ENCODE measurements at regions not wholly inside any gene's neighbourhood (a gene's known extent, or its start where the extent isn't known, plus 50 kb on each side); places are given as distances from the start of the nearest gene placed in this dataset.

DNA sequence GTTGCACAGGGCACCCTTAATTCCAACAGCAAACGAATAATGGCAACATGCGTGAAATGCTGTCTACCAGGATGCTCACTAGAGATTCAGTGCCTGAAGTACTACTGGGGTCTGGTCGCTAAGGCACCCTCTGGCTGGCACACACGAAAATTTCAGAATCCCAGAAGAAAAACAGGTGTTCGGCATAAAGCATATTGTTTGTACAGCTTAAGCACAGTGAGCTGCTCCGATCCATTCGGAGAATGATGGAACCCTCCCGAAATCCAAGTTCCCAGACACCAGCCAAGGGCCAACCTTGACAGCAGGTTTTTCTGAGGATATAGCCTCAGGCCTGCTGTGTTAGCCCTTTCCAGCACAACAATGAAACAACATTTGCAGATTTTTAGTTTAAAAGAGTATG, 61.4 kb upstream of the ALDH1B1 start:
- TF ChIP-seq, protein P1, sequence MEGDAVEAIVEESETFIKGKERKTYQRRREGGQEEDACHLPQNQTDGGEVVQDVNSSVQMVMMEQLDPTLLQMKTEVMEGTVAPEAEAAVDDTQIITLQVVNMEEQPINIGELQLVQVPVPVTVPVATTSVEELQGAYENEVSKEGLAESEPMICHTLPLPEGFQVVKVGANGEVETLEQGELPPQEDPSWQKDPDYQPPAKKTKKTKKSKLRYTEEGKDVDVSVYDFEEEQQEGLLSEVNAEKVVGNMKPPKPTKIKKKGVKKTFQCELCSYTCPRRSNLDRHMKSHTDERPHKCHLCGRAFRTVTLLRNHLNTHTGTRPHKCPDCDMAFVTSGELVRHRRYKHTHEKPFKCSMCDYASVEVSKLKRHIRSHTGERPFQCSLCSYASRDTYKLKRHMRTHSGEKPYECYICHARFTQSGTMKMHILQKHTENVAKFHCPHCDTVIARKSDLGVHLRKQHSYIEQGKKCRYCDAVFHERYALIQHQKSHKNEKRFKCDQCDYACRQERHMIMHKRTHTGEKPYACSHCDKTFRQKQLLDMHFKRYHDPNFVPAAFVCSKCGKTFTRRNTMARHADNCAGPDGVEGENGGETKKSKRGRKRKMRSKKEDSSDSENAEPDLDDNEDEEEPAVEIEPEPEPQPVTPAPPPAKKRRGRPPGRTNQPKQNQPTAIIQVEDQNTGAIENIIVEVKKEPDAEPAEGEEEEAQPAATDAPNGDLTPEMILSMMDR (IDR thresholded peaks at IDR 0.05): no peak
- no peak for TF ChIP-seq POLR2A (IDR thresholded peaks at IDR 0.05)
